Colonic mucosa (tissue), 4 donors: ENCODE measurements at regions not wholly inside any gene's neighbourhood (a gene's known extent, or its start where the extent isn't known, plus 50 kb on each side); places are given as distances from the start of the nearest gene placed in this dataset.

Experiments used
- DNase-seq: peaks from one replicate; pipeline ENCODE4 v3.0.0-alpha.2; 2020
- H3K27ac ChIP-seq: fragments of 200-600 bp; one replicate; pipeline ENCODE4 v1.8.0; 2021
- H3K27me3 ChIP-seq: fragments of 200-600 bp; one replicate; pipeline ENCODE4 v1.8.0; 2021
- H3K36me3 ChIP-seq: fragments of 200-600 bp; one replicate; pipeline ENCODE4 v1.8.0; 2021
- H3K4me1 ChIP-seq: fragments of 200-600 bp; one replicate; pipeline ENCODE4 v1.8.0; 2021; ENCODE audit warnings: mild to moderate bottlenecking
- H3K4me3 ChIP-seq: fragments of 200-600 bp; one replicate; pipeline ENCODE4 v1.8.0; 2021
- H3K9ac ChIP-seq, 2 donors: one replicate each; pipeline ENCODE4 v1.7.0; 2013; ENCODE audit warnings: control low read depth in 2 of 2, low read depth in 2 of 2, low read length in 2 of 2
- H3K9me3 ChIP-seq: fragments of 200-600 bp; one replicate; pipeline ENCODE4 v1.8.0; 2021
- intact Hi-C: fragments of 100-400 bp; cut with DNase I; formaldehyde crosslinking; loops from one replicate; pipeline ENCODE4 v1.14.1; 2022
- TF ChIP-seq, protein P1 (sequence below): fragments of 200-600 bp; IDR thresholded peaks from one replicate; pipeline ENCODE4 v1.8.0; 2022; ENCODE audit warnings: antibody characterized with exemption, mild to moderate bottlenecking
- donor health status: healthy.
- donor health status: DM: no; HTN: no; CAD: no.
- donor health status: DM: no; HTN: no; CAD: no.

- no peak for DNase-seq
- H3K9me3 ChIP-seq, result no peaks in the 10 kb centered on the region
- TF ChIP-seq, protein P1, sequence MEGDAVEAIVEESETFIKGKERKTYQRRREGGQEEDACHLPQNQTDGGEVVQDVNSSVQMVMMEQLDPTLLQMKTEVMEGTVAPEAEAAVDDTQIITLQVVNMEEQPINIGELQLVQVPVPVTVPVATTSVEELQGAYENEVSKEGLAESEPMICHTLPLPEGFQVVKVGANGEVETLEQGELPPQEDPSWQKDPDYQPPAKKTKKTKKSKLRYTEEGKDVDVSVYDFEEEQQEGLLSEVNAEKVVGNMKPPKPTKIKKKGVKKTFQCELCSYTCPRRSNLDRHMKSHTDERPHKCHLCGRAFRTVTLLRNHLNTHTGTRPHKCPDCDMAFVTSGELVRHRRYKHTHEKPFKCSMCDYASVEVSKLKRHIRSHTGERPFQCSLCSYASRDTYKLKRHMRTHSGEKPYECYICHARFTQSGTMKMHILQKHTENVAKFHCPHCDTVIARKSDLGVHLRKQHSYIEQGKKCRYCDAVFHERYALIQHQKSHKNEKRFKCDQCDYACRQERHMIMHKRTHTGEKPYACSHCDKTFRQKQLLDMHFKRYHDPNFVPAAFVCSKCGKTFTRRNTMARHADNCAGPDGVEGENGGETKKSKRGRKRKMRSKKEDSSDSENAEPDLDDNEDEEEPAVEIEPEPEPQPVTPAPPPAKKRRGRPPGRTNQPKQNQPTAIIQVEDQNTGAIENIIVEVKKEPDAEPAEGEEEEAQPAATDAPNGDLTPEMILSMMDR, result no peak
- no peaks in the 10 kb centered on the region for H3K27me3 ChIP-seq
- no peak overlapping the region for H3K4me3 ChIP-seq
- no peak overlapping the region for H3K9ac ChIP-seq
- intact Hi-C loops, result no loop called here
- H3K27ac ChIP-seq, result no peak overlapping the region
- no peaks in the 10 kb centered on the region for H3K36me3 ChIP-seq
- no peaks in the 10 kb centered on the region for H3K4me1 ChIP-seq
These were observed 95.9 kb upstream of the UBE2E2 start for GRCh38 chr3:23107221-23107620.

DNA sequence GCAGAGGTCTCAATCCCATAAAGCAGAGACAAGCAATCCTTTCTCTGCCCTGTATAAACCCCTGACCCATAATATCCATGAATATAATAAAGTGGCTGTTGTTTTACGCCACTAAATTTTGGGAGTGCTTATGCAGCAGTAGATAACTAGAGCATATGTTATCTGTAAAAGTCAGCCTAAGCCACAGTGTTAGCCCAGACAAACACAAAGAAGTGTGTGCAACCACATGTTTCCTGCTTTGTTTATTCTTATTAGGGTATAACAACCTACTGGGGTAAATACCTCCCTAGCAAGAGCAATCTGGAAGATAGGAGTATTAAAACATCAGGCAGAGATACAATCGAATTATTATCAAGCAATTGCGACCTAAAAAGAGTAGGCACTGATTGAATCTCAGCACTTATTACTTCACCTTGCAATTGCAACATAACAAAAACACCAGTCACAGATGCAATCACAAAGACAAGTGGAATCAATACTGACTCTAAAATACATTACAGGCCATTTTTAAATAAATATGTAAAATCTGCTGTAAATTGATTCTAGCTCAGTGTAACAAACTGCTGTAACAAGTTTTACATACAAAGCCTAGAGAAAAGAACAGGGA, 94.6 kb upstream of the UBE2E2 start:
- intact Hi-C loops, result no loop called here
- TF ChIP-seq, protein P1, result no peak
- Histone ChIP-seq H3K36me3 (no peaks in the 10 kb centered on the region), H3K9me3 (no peaks in the 10 kb centered on the region), H3K4me3 (no peak overlapping the region), H3K27ac (no peak overlapping the region), H3K27me3 (no peaks in the 10 kb centered on the region), H3K4me1 (no peaks in the 10 kb centered on the region), H3K9ac (no peak overlapping the region)
- no peak for DNase-seq

GRCh38 chr3:23111286-23111685, 91.8 kb upstream of the UBE2E2 start:
- TF ChIP-seq, protein P1, result no peak
- H3K27ac ChIP-seq, result no peak overlapping the region
- intact Hi-C loops, result no loop called here

DNA sequence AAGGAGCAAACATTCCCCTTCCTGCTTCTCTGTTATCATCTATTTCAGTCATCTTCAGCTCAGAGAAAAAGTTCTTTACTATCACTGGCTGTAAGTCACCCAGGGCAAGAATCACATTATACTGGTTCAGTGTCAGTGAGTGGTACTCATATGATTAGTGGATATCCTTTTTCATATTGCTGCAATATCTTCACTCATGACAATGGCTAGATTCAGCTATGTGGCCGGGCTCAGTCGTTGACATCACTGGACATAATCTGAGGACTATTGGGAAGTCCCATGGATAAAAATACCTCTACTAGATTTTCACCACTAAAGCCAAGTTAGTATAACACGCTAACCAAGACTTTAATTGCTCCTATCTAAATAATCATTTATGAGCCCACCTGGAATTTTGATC, 91.3 kb upstream of the UBE2E2 start:
- Histone ChIP-seq H3K36me3 (no peaks in the 10 kb centered on the region), H3K27me3 (no peaks in the 10 kb centered on the region), H3K4me3 (no peak overlapping the region), H3K27ac (no peak overlapping the region), H3K9me3 (no peaks in the 10 kb centered on the region), H3K4me1 (peaks cover 6% of the 10 kb centered on the region), H3K9ac (no peak overlapping the region)
- TF ChIP-seq, protein P1, result no peak
- intact Hi-C loops, result no loop called here
- DNase-seq, result no peak

More at GRCh38 chr3:23111286-23111685, 91.8 kb upstream of the UBE2E2 start:
- Histone ChIP-seq H3K4me3 (no peak overlapping the region), H3K9ac (no peak overlapping the region), H3K36me3 (no peaks in the 10 kb centered on the region), H3K27me3 (no peaks in the 10 kb centered on the region), H3K4me1 (peaks cover 6% of the 10 kb centered on the region), H3K9me3 (no peaks in the 10 kb centered on the region)
- no peak for DNase-seq

DNA sequence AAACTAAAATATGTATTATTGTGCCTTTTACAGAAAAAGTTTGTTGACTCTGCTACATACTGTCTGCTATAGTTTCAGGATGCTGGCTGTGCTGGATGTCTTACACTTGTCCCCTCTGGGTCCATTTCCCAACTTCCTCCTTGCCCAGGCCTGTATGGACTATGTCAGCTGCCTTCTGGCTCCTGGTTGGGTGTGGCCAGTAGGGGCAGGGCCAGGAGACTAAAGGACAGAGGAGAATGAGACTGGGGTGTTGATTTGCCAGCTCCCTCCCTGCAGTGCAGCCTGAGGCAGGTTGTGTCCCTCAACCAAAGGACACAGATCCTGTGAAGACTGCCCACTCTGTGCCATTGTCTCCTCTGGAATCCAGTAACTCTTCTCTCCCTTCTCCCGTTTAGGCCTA, 90.6 kb upstream of the UBE2E2 start:
- Histone ChIP-seq H3K27me3 (no peaks in the 10 kb centered on the region), H3K9ac (no peak overlapping the region), H3K27ac (no peak overlapping the region), H3K9me3 (no peaks in the 10 kb centered on the region), H3K4me3 (no peak overlapping the region), H3K4me1 (peaks cover 6% of the 10 kb centered on the region), H3K36me3 (no peaks in the 10 kb centered on the region)
- peak; percentile 57 for DNase-seq
- intact Hi-C loops, result no loop called here
- TF ChIP-seq, protein P1, result no peak
